Skeletal muscle tissue (tissue), 3 donors: ENCODE measurements at regions not wholly inside any gene's neighbourhood (a gene's known extent, or its start where the extent isn't known, plus 50 kb on each side); places are given as distances from the start of the nearest gene placed in this dataset.
A peak's percentile ranks its signal among the peaks of the same experiment; 100 is the strongest.
"Not testable (repeated sequence)": the region's sequence is repeated elsewhere in the genome, so short reads cannot be mapped to it uniquely, and the experiment has no call there.

Experiments
- H3K27ac ChIP-seq: one replicate; pipeline ENCODE4 v1.7.0; 2013; ENCODE audit warnings: mild to moderate bottlenecking, low read depth, low read length, inconsistent platforms
- H3K27me3 ChIP-seq, 3 donors: one replicate each; pipeline ENCODE4 v1.7.0; 2013; ENCODE audit warnings: low read length in 3 of 3; ENCODE audit not compliant: control insufficient read depth in 3 of 3, insufficient read depth in 3 of 3
- H3K36me3 ChIP-seq, 3 donors: one replicate each; pipeline ENCODE4 v1.7.0; 2013; ENCODE audit warnings: low read length in 3 of 3; ENCODE audit not compliant: control insufficient read depth in 3 of 3, insufficient read depth in 3 of 3
- H3K4me1 ChIP-seq, 3 donors: one replicate each; pipeline ENCODE4 v1.7.0; 2013; ENCODE audit warnings: low read length in 3 of 3, mild to moderate bottlenecking in 3 of 3; ENCODE audit not compliant: control insufficient read depth in 3 of 3, insufficient read depth in 3 of 3
- H3K4me3 ChIP-seq, 3 donors: one replicate each; pipeline ENCODE4 v1.7.0; 2013; ENCODE audit warnings: low read length in 3 of 3
- H3K9ac ChIP-seq, 3 donors: one replicate each; pipeline ENCODE4 v1.7.0; 2013; ENCODE audit warnings: low read length in 3 of 3, mild to moderate bottlenecking in 3 of 3, moderate library complexity in 2 of 3, low read depth in 1 of 3
- H3K9me3 ChIP-seq, 3 donors: one replicate each; pipeline ENCODE4 v1.7.0; 2013; ENCODE audit warnings: low read length in 3 of 3; ENCODE audit not compliant: control insufficient read depth in 3 of 3
- donor health status: Osteomylitis.

DNA sequence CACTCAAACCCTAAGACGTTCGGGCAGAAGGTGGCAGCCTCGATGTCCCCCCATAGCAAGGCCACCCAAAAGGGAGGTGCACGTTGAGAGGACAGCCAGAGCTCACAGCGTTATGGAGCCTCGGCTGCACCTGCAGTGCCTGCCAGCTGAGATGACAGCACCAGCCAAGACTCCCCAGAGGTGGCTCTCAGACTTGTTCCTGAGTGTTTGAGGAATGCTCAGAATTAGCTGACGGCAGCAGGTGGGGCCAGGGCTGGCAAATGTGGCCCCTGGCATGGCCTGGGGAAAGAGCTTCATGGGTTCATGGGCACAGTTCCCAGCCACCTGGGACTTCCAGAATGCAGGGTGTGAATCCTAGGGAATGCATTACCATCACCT lies 177.8 kb downstream of the KLF13 start:
- no peak overlapping the region for H3K27ac ChIP-seq
- no peak overlapping the region for H3K9ac ChIP-seq
- no peaks in the 10 kb centered on the region for H3K4me1 ChIP-seq
- no peaks in the 10 kb centered on the region for H3K9me3 ChIP-seq
- no peaks in the 10 kb centered on the region for H3K27me3 ChIP-seq
- H3K4me3 ChIP-seq = no peak overlapping the region
- no peaks in the 10 kb centered on the region for H3K36me3 ChIP-seq

DNA sequence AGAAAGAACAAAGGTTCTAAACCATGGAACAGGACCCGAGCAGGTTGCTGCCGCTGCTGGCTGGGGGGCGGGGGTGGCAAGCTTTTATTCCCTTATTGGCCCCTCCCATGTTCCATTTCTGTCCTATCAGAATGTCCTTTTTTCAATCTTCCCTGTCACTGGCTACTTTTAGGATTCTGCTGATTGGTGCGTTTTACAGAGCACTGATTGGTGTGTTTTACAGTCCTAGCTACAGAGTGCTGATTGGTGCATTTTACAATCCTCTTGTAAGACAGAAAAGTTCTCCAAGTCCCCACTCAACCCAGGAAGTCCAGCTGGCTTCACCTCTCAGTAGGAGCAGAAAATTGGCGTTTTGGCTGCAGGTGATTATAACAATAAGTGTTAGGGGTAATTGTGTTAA lies 180.9 kb downstream of the KLF13 start:
- H3K4me3 ChIP-seq, H3K27me3 ChIP-seq, H3K27ac ChIP-seq, H3K36me3 ChIP-seq, H3K9me3 ChIP-seq, H3K4me1 ChIP-seq, H3K9ac ChIP-seq: not testable (repeated sequence)

DNA sequence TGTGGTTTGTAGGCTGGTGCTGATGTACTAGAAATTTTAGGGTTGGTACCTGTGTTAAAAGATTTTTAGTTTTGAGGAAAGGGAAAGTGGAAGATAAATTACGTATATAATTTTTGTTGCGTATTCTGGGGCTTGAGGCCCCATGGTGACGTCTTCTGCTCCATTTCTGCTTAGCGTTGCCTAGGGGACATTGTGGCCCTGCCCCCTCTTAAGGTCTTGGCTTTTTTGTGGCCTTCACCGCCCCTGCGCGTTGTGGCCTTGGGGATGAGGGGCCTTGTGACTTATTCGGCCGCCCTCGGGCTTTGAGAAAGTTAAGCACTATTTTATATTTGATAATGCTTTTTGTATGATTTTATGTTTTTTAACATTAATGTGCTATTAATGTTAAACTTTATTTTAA lies 182.0 kb downstream of the KLF13 start:
- Histone ChIP-seq H3K9me3 (no peaks in the 10 kb centered on the region), H3K4me1 (no peaks in the 10 kb centered on the region), H3K9ac (no peak overlapping the region), H3K4me3 (no peak overlapping the region), H3K27me3 (no peaks in the 10 kb centered on the region), H3K36me3 (no peaks in the 10 kb centered on the region), H3K27ac (no peak overlapping the region)

DNA sequence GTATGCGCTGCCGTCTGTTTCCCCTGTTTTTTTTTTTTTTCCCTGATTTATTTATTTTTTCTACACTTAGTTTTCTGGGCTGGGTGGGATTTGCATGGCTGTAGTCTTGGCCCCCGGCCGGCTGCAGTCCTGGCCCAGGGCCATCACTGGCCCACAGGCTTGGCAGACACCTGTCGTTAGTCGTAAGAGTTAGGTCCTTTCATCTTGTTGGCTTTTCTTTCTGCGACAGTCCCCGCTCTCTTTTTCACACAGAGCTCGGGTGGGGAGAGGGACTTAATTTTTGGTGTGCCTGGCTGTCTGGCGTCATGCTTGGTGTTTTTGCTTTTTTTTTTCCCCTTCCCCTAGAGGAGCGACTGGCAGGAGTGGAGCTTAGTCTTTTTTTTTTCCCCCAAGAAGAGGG lies 183.4 kb downstream of the KLF13 start:
- Histone ChIP-seq H3K4me1 (no peaks in the 10 kb centered on the region), H3K36me3 (no peaks in the 10 kb centered on the region), H3K4me3 (peak overlapping the region in 2 of 3 donors; percentile 16 to 29), H3K9me3 (no peaks in the 10 kb centered on the region), H3K27ac (no peak overlapping the region), H3K27me3 (no peaks in the 10 kb centered on the region), H3K9ac (no peak overlapping the region)

DNA sequence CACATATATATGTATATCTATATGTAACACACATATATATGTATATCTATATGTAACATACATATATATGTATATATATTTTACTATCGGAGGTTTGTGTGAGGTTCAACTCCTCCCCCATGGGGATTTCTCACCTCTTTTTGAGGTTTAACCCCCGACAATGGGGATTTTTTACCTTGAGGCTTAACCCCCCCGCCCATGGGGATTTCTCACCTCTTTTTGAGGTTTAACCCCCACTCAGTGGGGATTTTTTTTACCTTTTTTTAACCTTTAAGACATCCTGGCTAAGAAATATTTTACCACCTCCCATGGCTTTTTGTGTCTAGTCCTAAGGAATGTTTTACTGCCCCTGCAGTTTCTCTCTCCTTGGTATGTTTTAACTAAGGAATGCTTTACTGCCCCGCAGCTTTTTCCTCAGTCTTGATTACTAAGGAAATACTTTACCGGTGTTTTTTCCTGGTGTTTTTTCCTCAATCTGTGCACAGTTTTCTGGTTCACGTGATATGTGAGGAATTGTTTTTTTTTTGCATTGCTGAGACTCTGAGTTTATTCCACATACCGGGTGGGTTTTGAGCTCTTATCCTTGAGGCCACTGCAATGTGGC lies 185.2 kb downstream of the KLF13 start:
- Histone ChIP-seq H3K9ac (no peak overlapping the region), H3K27ac (no peak overlapping the region)

DNA sequence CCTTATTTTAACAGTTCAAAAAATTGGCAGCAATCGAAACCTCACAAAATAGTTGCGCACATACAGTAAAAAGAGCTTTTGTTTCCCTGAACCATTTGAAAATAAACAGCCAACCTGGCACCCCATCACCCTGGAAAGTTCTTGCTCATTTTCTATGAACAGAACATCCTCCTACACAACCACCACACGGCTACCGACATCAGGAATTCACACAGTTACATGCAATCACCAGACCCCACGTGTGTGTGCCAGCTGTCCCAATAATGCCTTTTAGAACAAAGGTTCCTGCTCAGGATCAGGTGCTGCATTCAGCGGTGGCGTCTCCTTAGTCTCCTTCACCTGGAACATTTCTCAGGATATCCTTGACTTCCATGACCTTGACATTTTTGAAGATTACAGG lies 186.5 kb downstream of the KLF13 start:
- Histone ChIP-seq H3K27ac (no peak overlapping the region), H3K9ac (no peak overlapping the region), H3K9me3 (no peaks in the 10 kb centered on the region), H3K4me1 (no peaks in the 10 kb centered on the region), H3K27me3 (no peaks in the 10 kb centered on the region), H3K4me3 (no peak overlapping the region), H3K36me3 (no peaks in the 10 kb centered on the region)

More for the DNA sequence above, 185.2 kb downstream of the KLF13 start:
- Histone ChIP-seq H3K4me1 (no peaks in the 10 kb centered on the region), H3K36me3 (no peaks in the 10 kb centered on the region), H3K4me3 (no peak overlapping the region), H3K27me3 (no peaks in the 10 kb centered on the region), H3K9me3 (no peaks in the 10 kb centered on the region)

DNA sequence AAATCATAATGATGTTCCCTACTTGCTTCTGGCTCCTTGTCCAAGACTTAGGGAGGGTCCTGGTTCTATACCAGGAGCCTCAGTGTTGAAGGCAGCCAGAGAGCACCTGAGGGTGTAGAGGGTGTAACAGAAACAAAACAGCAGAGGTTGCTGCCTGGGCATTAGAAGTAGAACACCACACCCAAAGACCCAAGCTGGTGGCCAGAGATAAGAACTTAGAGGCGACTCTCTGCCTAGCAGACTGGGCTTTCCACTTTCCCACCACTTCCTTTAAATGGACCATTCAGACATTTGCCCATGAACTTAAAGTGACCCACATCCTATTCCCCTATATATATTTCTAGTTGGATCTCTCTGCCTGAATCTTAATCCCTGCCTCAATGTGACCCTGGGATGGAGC lies 189.8 kb downstream of the KLF13 start:
- Histone ChIP-seq H3K9ac (no peak overlapping the region), H3K4me1 (no peaks in the 10 kb centered on the region), H3K27ac (no peak overlapping the region), H3K9me3 (no peaks in the 10 kb centered on the region), H3K36me3 (no peaks in the 10 kb centered on the region), H3K27me3 (no peaks in the 10 kb centered on the region), H3K4me3 (no peak overlapping the region)

DNA sequence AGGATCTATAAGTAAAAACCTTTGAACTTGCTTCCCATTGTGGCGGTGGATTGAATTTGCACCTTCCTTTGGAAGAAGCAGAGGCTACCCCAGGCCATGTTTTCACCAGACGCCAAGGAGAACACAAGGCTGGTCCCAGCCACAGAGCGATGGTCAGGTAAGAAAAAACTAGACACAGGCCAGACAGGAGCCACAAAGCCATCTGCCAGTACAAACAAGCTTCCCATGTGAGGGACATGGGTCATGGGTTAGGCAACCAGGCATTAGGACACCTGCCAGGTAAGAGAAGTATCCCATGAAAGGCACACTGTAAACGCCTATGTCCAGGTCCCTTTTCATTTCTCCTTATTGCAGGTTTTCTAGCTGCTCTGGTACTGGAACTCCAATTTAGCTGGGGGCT lies 190.2 kb downstream of the KLF13 start:
- Histone ChIP-seq H3K4me1 (no peaks in the 10 kb centered on the region), H3K27me3 (no peaks in the 10 kb centered on the region), H3K36me3 (no peaks in the 10 kb centered on the region), H3K4me3 (no peak overlapping the region), H3K9ac (no peak overlapping the region), H3K27ac (no peak overlapping the region), H3K9me3 (no peaks in the 10 kb centered on the region)

DNA sequence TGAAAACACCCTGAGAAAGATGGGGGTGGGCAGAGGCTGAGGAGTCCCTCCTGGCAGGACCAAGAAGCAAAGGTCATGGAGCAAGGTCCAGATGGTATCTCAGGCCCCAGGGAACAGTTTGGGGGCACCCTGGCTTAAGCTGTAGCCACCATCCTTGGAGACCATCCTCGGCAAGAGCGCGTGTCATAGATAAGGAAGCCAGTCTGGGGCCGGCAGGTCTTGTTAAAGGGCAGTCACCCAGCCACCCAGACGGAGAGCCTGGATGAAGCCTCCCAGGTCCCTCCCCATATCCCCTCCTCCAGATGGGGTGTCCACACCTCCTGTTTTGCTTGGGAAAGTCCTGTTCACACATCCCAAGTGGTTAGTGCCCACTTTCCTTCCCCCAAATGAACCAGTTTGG lies 191.1 kb downstream of the KLF13 start:
- H3K9me3 ChIP-seq = no peaks in the 10 kb centered on the region
- no peaks in the 10 kb centered on the region for H3K27me3 ChIP-seq
- H3K4me1 ChIP-seq = no peaks in the 10 kb centered on the region
- no peaks in the 10 kb centered on the region for H3K36me3 ChIP-seq
- no peak overlapping the region for H3K4me3 ChIP-seq
- no peak overlapping the region for H3K27ac ChIP-seq
- H3K9ac ChIP-seq = no peak overlapping the region

DNA sequence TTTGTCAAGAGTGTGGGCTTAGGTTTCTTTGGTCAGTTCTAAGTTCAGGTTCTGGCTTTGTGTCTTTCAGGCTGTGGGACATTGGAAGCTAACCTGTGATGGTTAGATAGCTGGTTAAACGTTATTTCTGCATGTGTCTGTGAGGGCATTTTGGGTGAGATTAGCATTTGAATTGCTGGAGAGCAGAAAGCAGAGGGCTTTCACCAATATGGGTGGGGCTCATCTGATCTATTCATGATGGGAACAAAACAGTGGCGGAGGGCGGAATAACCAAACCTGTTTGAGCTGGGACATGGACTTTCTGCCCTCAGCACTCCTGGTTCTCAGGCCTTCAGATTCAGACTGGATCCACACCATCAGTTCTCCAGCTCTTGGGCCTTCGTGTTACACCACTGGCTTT lies 195.4 kb downstream of the KLF13 start:
- no peak overlapping the region for H3K27ac ChIP-seq
- H3K4me3 ChIP-seq = no peak overlapping the region

More for the DNA sequence above, 195.4 kb downstream of the KLF13 start:
- Histone ChIP-seq H3K36me3 (peaks cover 0 to 4% (median 0%) of the 10 kb centered on the region in 3 donors), H3K9ac (no peak overlapping the region), H3K9me3 (no peaks in the 10 kb centered on the region), H3K4me1 (no peaks in the 10 kb centered on the region), H3K27me3 (no peaks in the 10 kb centered on the region)
